Activated CD8-positive, alpha-beta memory T cell treated with anti-CD3 and anti-CD28 coated beads, Interleukin-2, amount 50 U/mL, for 1 hour (primary cell): ENCODE measurements at regions not wholly inside any gene's neighbourhood (a gene's known extent, or its start where the extent isn't known, plus 50 kb on each side); places are given as distances from the start of the nearest gene placed in this dataset.
"Not testable (repeated sequence)": the region's sequence is repeated elsewhere in the genome, so short reads cannot be mapped to it uniquely, and the experiment has no call there.

Source experiments
- DNase-seq: peaks from one replicate; pipeline ENCODE4 v3.0.0-alpha.2; 2020; ENCODE audit errors: extremely low read depth

DNA sequence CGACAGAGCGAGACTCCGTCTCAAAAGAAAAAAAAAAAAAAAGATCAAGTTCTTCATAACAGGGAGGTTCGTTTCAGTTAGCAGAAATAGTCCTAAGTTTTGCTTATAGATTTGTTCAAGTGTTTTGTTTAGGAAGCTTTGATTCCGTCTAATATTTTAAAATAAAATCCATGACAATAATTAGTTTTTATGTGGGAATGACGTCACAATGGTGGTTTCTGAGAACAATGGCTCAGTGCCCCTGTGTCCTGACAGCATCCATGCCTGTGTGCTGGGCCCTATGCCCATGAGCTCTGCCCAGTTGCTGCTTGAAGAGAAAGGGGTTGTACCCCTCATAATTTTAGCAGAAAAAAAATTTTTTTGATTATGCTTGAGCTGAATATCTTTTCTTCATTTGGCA is 134.0 kb downstream of the SST start:
- DNase-seq = no peak

DNA sequence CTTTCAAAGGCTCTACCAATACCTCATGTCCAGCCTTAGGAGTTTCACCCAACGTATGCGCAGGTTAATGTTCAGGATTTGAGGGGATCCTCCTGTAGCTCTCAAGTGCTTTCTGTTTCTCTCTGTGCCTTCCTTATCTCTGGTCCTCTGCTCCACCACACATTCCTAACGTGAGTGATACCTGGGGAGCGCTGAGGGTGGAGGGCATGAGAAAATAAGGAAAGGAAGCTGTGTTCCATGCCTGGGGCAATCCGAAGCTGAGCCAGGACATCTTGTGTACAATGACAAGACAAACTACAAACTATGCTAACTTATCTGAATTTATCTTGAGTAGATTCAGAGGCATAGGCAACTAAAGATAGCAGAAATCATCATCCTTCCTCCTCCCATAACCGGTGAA is 136.4 kb downstream of the SST start:
- no peak for DNase-seq

DNA sequence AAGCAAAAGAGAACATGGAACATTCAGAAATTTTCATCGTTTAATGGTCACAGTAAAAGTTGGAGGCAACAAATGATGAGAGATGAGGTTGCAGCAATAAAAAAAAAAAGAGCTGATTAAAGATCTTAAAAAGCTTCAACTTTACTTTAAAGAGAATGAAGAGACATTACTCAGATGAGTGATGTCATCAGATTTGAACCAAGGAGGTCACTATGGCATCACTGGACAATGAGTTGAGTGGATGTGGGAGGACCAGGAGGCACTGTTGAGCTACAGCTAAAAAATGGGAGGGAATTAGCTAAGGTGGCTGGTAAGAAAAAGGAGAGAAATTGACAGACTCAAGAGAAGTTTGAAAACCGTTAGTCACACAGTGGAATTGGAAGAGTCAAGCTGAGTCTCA is 138.4 kb downstream of the SST start:
- no peak for DNase-seq

DNA sequence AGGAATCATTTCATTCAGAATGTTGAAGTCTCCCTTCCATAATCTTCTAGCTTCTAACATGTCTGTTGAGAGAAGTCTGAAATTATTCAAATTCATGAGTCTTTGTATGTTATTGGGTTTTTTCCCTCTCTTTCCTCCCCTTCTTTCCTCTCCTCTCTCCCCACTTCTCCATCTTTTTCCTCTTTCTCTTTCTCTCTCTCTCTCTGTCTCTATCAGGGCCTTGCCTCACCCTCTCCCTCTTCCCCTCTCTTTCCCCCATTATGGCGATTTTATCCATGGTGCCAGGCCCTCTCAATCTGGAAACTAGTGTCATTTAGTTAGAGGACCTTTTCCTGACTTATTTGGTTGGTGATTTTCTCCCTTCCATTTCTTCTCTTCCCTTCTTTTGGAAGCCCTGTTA is 147.3 kb downstream of the SST start:
- no peak for DNase-seq

DNA sequence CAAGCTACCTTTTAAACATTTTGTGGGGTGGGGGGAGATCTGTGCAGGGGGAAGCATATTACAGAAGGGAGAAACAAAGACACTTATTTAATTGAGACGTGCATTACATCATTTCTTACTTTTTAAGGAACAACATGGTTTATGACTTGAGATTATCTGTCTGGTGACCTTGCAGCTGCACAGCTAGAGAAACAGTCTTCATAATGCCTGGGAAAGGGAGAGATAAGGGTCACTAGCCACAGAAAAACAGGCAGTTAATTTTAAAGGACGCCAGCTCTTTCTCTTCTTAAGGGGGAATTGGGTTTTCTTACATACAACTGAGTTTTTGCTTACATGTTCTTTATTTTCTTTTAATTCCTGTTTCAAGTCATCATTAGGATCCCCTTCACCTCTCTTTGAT is 147.9 kb downstream of the SST start:
- no peak for DNase-seq

DNA sequence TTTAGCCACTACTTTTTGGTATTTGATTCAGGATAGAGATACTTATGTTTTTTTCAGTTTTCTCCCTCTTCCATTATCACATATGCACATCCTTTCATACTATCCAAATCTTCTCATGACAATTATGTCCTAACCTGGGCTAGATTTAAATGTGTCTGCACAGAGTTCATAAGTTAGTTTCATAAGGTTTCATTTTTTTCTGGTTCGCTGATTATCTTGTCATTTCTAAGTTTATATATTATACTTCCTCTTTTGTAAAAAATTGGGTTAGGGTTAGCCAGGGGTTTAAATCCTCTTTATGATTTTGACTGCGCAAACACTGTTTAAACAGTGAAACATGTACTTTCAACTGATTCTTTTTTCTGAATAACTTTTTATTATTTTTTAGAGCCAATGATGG is 148.6 kb downstream of the SST start:
- no peak for DNase-seq

DNA sequence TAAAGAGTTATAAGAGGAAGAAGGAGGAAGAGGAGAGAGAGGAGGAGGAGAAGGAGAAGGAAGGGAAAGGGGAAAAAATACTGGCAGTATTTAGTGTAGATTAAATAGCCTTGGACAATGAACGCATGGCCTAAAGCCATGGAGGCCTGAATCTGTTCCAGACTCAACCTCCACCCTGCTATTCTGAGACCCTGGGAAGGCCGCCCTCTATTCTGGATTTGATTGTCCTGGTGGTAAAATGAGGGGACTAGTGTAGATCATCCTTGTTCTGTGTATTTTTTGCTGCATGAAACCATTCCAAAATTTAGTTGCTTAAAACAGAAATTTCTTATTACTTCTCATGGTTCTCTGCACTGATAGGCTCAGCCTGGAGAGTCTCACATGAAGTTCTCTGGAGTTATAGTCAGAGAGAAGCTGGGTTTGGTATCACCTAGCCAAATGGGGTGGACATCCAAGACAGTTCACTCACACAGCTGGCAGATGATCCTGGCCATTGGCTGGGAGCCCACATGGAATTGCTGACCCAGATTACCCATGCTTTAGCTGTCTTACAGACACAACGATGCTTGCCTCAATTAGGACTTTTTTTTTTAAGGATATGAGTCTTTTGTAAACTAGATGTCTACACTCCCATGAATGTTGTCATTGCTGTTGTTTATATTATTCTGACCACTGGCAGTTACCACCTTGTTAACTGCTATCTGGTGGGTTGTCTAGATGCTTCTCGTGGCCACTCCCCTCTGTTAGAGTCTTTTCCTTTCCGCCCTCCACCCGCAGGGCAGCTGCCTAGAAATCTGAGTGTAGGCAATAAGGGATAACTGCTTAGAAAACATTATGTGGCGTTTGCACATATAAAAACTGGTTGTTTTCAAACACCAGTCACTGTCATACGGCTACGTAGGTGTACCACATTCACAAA is 149.9 kb downstream of the SST start:
- no peak for DNase-seq

DNA sequence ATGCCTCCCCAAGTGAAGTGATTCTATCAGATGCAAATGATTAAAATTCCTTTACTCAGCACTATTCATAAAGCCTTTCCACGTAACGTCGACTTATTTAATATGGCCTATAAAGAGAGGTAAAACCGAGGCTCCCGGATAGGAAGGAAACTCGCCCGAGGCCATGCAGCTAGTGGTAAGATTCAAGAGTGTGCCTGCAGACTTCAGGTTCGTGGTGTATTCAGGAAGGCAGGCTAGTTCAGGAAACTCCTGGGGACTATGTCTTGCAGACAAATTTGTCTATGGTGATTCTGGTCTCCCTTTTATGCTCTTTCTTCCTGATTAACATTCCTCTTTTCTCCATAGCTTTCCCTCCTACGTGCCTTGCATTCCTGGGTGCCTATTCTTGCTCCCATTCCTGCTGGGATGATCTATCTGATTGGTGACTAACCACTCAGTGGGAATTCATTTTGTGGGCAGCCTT is 150.7 kb downstream of the SST start:
- DNase-seq = no peak

DNA sequence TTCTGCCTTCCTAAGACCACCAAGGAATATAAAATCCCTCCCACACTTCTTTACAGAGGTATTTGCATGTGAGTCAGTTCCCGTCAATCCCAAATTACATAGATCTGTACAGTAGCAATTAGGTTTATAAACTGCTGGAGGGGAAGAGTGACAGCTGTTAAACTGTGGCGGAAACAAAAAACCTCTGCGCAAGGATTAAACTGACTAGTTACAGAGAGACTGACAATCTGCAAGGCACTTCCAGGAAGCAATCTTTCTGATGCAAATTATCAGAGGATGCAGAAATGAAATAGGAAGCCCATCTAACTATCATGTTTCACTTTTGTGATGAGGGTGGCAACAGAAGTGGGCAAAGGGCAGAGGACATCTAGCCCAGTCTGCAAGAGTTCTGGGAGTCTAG is 150.4 kb downstream of the RTP4 start:
- no peak for DNase-seq

DNA sequence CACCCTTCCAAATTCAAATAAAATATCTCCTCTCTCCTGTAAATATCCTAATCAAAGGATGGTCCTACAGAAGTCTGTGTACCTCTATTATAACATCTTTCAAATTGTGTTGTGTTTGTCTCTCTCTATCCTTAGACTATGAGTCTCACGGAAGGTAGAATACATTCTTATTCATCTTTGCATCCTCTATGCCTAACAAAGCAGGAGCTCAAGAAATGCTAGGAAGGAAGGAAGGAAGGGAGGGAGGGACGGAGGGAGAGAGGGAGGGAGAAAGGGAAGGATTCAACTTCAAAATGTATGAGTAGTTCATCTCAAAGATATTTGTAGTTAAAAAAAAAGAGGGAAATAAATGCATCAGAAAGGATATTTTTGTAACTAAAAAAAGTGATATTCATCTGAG is 150.0 kb downstream of the RTP4 start:
- DNase-seq = no peak

DNA sequence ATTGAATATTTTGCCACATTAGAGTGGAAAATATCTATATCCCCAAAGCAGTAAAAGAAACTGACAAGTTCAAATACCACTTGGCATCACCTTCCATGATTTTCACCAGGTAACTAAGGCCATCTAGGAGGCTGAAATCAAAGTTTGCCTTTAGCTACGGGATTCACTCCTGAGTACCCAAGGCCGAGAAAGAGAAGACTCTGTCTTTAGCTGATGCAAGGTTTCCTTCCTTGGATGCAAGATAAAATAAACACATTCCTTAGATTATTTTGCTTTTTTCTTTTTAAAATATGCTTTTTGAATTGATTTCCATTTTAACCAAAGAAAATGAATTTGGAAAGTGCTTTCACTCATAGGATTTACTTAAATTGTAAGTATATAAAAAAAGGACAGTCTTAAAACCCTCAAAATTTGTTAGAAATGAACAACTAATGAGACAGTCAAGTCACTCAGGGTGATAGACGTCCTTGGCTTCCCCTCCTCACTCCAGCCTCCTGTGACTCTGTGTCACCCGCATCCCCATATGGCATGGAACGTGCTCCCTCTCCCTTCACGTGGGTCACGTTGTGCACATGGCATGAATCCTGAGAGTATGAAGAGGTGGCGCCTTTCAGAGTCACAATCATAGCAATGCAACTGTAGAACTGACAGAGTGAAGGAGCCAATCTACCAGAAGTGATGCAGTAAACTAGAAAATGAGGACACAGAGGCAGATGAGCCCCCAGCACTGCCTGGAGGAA is 148.4 kb downstream of the RTP4 start:
- no peak for DNase-seq

DNA sequence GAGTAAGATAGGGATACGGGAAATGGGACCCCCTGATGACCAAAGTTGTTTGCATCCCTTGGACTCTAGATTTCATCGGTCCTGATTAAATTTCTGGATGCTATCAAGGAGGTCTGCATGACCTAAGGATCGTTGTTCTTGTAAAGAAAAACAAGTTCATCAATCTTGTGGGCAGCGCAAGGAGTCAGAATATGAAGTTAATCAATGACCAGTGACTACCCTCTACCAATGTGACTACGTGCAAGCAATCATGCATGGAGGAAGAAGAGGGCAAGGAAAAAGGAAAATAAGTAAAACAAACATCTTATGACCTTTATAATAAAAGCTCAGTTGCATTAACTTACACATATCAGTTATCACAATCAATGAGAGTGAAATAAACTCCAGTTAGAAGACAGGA is 139.7 kb downstream of the RTP4 start:
- no peak for DNase-seq

DNA sequence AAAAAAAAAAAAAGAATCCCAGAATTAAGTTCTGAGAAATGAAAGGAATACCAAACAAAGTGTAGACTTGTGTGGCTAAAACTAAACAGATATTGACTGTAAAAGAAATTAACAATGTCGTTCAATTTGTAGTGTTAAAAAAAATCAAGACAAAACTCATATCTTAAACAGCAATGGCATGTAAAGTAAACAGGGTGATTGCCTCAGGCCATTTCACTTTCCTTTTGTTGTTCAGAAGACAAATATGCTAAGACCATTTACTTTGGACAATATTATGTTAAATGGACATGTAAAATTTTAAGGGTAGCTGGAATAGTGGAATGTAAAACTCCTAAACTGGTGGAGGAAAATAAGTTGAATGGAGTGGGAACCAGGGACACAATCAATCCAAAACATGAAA is 139.1 kb downstream of the RTP4 start:
- DNase-seq = no peak

DNA sequence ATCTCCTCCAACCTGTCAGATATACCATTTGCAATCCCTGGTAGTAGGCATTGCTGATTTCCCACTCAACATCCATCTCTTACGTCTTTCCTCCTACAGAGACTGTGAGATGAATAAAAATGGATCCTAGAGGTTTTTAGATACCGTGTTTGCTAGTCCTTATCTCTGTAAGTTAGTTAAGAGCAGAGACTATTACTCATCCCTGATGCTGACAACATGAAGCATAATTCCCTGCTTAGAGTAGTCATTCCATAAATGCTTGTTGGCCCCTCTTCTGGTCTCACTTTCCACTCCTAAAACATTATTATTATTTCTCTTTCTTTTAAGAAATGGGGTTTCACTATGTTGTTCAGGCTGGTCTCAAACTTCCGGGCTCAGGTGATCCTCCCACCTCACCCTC is 136.2 kb downstream of the RTP4 start:
- DNase-seq = no peak

DNA sequence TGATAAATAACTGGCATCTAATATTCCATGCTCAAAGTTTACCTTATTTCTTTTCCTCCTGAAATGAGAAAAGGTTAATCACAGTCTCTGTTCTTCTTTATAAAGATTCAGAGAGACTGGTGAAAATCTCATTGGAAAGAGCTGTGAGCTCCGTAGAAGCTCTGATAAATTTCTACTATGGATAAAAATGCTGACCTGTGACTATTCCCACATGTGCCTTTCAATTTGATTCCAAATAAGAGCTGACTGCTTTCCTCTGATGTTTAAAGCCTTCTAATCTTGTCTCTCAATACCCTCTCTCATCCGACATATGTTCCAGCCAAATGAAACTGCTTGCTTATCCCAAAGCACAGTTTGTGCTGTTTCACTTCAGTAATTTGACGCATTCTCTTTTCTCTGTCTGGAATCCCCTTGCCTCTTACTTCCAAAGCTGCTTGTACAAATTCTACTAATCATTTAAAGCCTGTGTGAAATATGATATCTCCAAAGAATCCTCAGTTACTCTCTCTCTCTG is 130.1 kb downstream of the RTP4 start:
- no peak for DNase-seq

DNA sequence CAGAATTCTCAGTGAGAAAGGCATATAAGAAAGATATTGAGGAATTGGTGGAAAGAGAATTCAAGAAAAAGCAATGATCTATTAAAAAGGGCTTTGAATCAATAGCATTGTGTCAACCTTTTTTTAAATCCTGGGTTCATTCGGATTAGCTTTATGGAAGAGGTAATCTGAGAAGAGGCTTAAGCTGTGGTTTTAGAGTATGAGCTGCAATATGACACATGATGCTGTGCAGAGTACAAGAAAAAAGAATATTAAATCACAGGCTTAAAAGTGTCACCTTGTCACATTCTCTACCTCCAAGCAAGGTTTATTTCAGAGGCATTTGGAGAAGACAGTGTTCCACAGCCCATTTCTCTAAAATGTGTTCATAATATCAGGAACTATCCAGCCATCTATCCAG is 128.9 kb downstream of the RTP4 start:
- no peak for DNase-seq

DNA sequence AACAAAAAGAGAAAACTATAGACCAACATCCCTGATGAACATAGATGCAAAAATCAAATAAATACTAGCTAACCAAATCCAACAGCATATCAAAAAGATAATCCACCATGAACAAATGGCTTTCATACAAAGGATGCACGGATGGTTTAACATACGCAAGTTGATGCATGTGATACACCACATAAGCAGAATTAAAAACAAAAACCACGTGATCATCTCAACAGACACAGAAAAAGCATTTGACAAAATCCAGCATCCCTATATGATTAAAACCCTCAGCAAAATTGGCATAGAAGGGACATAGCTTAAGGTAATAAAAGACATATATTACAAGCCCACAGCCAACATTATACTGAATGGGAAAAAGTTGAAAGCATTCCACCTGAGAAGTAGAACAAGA is 125.9 kb downstream of the RTP4 start:
- DNase-seq = not testable (repeated sequence)

DNA sequence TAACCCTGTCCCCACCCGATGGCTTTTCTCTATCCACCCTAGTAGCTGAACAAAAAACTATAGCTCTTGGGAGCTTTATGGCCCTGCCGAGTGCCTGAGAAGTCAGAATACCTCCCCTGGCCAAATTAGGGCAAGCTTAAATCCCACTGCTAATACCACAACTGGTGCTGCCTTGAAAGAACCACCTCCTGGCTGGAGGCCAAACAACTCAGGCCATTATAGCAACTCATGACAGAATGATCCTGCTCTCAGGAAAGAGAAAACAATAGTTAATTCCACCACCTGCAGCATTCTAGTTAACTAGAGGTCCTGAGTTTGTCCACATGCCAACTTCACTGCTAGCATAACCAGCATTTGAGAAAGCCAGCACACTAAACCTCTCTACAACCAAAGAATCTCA is 123.2 kb downstream of the RTP4 start:
- DNase-seq = no peak

DNA sequence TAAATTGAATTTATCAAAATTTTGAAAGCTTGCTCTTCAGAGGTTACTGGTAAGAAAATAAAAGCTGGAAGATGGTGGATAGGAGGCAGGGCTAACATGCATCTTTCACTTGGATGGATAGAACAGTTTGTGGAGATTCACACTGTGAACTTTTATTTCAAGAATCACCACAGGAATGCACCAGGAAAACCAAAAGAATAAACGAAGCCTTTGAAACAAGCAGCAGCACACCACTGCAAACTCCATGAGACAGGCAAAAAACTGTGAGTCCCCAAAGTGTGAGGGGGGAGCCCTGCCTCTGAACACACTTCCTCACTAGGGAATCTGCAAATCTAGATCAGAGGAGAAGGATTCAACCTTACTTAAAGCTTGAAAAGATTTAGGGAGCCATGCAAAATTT is 122.2 kb downstream of the RTP4 start:
- no peak for DNase-seq

DNA sequence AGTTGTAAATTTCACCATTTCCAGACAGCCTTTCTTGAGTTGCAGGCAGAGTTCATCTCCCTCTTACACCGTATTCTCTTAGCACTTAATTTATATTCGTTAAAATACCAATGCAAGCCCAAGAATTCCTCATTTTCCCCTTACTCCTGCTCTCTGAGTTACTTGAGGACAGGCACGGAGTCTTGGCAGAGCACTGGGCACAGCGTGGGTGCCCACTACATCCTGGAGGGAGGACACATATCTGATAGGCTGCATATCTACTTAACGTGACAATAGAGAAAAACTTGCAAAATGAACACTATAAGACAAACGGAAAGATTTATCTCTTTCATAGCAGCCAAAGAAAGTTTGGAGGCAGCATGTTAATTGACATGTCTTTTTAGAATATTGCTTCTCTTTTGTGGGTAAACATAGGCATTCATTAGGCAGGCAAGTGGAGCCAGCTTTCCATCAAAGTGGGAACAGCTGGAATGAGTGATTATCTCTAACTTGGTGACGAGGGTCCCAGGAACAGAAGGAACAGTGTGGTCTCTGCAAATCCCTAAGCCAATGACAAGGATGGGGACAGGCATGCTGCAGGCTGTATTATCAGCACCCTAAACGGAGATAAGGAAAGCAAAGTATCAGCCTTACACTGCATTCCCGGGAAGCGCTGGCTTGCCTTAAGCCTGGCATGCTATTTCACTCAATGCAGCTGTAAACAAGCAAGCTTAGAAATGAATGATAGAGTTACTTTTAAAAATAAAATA is 116.5 kb downstream of the RTP4 start:
- no peak for DNase-seq

DNA sequence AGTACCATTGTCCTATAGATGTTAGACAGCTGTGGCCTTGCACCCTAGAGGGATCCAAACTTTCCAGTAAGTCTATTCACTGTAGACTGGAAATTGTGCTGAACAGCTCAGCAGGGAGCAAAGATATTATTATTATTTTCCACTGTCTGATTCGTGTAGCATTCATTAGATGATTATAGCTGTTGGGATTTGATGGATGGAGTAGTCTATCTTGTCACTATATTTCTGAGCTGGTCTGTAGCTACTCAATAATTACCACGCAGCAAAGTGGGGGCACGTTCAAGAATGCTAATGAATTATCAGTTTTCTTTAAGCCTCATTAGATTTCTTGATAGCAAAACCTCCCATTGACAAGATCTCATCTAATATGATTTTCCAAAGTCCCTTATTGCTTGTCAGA is 113.2 kb downstream of the RTP4 start:
- no peak for DNase-seq

DNA sequence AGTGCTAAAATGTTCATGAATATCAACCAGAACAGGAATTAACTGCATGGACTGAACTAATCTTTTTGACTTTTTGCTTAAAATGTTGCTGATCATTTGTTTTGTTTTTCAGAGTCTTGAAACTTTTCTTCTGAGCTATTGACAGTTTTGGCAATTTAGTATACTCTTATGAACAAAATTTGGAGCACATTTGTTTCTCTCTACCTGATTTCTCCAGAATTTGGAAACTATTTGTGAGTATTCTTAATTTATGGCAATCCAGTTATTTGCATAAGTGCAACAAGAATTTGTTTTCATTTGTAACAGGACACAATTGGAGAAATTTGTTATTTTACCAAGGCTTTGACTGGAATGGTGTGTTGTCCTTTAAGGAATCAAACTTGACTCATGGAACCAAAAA is 107.4 kb downstream of the RTP4 start:
- DNase-seq = not testable (repeated sequence)
